Stimulated activated naive CD8-positive, alpha-beta T cell treated with anti-CD3 and anti-CD28 coated beads, Interleukin-15, amount 100 ng/mL, for 72 hours (primary cell): ENCODE measurements at regions not wholly inside any gene's neighbourhood (a gene's known extent, or its start where the extent isn't known, plus 50 kb on each side); places are given as distances from the start of the nearest gene placed in this dataset.

Experiments
- ATAC-seq: fragments of 150-1000 bp; cut with Tn5 transposase; 2 replicates; pipeline ENCODE4 v1.10.0; 2021; ENCODE audit warnings: mild to moderate bottlenecking, moderate library complexity
- DNase-seq, 2 donors: peaks; one replicate each; pipeline ENCODE4 v3.0.0; 2021 to 2022
- H3K27ac Mint-ChIP-seq, 2 donors: one replicate each; pipeline ENCODE4 v1.8.0; 2022; ENCODE audit warnings: mild to moderate bottlenecking in 2 of 2, mixed read lengths in 2 of 2, moderate library complexity in 2 of 2
- H3K27me3 Mint-ChIP-seq: one replicate; pipeline ENCODE4 v1.8.0; 2022; ENCODE audit warnings: mixed read lengths
- H3K4me1 Mint-ChIP-seq: one replicate; pipeline ENCODE4 v1.8.0; 2022; ENCODE audit warnings: mild to moderate bottlenecking, mixed read lengths
- H3K4me3 Mint-ChIP-seq, 2 donors: one replicate each; pipeline ENCODE4 v1.8.0; 2022; ENCODE audit warnings: mild to moderate bottlenecking in 2 of 2, mixed read lengths in 2 of 2, moderate library complexity in 1 of 2
- H3K9me3 Mint-ChIP-seq, 2 donors: one replicate each; pipeline ENCODE4 v1.8.0; 2022; ENCODE audit warnings: mixed read lengths in 2 of 2

DNA sequence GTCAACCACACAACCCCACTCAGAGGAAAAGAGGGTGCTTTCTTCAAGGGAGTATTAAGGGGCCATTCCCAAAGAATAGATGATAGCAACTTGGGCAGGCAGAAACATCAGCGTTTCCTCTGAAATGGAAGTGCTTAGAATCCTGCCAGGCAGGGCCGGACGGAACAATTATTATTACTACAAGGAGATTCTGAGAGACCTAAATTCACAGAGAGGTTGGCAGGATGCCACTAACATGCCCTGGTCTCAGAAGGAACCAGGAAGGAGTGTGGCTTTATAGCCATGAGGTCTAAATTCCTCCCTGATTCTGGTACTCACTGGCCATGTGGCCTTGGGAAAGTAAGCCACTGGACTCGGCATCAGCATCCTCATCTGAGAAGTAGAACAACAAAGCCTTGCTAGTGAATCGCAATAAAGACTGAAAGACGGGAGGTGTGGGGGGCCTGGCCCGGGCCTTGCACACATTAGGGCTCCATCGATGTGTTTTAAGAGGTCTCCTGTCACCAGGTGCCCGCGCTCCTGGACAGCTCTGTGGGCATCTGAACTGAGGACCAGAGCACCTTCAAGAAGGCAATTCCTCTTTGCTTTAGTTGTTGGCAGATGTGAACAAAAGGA lies 131.5 kb downstream of the OAT start:
- H3K4me3 Mint-ChIP-seq: no peak overlapping the region
- H3K9me3 Mint-ChIP-seq: no peaks in the 10 kb centered on the region
- no peaks in the 10 kb centered on the region for H3K27me3 Mint-ChIP-seq
- ATAC-seq (no peak), DNase-seq (no peak)
- peaks cover 20% of the 10 kb centered on the region for H3K4me1 Mint-ChIP-seq
- H3K27ac Mint-ChIP-seq: no peak overlapping the region

DNA sequence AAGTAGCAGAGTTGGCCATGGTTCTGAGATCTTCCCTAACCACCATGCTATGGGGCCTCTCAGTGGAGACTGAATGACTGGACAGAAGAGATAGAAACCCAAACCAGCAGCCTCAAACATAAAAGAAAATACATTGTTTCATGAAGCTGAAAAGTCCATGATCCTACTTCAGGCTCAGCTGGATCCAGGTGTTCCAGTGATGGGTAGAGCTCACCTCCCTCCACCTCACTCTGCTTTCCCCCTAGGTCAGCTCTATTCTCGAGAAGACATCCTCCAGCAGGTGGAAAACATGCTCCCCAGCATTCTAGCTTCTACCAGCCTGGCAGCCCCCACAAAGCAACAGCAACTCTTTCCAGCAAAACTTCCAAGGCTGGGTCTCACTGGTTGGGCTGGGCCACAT lies 132.1 kb downstream of the OAT start:
- no peaks in the 10 kb centered on the region for H3K9me3 Mint-ChIP-seq
- DNase-seq (no peak), ATAC-seq (no peak)
- no peaks in the 10 kb centered on the region for H3K27me3 Mint-ChIP-seq
- H3K27ac Mint-ChIP-seq: no peak overlapping the region
- peaks cover 20% of the 10 kb centered on the region for H3K4me1 Mint-ChIP-seq
- no peak overlapping the region for H3K4me3 Mint-ChIP-seq

DNA sequence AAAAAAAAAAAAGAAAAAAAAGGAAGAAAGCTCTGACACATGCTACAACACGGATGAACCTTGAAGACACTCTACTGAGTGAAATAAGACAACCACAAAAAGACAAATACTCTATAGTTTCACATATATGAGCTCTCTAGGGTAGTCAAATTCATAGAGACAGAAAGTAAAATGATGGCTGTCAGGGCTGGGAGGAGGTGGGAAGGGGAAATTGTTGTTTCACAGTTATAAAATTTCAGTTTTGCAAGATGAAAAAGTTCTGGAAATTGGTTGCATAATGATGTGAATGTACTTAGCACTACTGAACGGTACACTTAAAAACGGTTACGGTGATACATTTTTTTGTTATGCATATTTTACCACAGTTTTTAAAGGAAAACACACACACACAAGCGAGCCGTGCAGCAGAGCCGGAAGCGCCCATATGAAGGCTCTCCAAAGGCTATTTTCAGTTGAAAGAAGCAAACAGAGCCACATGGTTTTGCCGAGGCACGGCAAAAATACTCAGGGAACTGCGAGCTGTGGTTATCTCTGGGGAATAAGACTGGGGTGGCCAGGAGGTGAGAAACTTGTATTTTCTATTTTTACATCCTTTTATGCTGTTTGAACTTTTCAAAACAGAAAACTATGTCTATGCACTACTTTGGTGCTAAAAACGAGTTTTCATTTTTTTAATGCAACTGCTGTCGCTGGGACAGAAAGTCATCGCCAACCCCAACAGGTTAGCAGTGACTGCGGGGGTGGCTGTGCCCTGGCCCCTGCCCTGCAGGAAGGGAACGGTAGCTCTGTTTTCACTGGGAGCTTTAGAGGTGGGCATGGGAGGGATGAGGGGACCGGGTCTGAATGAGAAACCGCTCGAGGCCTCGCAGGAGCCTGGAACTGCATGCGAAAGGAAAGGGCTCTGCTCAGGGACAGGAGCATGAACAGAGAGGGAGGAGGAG lies 132.9 kb downstream of the OAT start:
- H3K4me3 Mint-ChIP-seq: no peak overlapping the region
- no peak for ATAC-seq

DNA sequence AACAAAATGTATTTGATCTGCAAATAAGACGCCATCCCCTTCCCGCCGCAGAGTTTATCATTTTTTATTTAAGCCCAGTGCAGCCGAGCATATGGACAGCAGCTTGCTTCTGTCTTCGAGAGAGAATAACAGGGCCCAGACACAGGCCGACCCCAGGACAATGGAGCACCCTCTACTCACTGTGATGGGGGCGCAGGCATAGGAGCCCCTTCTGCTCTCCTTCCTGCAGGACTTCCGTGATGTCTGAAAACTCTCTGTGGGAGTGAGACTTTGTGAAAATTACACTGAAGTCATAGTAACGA lies 134.8 kb downstream of the OAT start:
- DNase-seq (no peak), ATAC-seq (no peak)
- H3K9me3 Mint-ChIP-seq: no peaks in the 10 kb centered on the region
- no peaks in the 10 kb centered on the region for H3K4me1 Mint-ChIP-seq
- no peak overlapping the region for H3K4me3 Mint-ChIP-seq
- no peak overlapping the region for H3K27ac Mint-ChIP-seq
- no peaks in the 10 kb centered on the region for H3K27me3 Mint-ChIP-seq

More for the DNA sequence above, 132.9 kb downstream of the OAT start:
- H3K4me1 Mint-ChIP-seq: peaks cover 14% of the 10 kb centered on the region
- H3K27me3 Mint-ChIP-seq: no peaks in the 10 kb centered on the region
- DNase-seq: no peak
- no peaks in the 10 kb centered on the region for H3K9me3 Mint-ChIP-seq
- H3K27ac Mint-ChIP-seq: peak overlapping the region in 1 of 2 donors; percentile 15

DNA sequence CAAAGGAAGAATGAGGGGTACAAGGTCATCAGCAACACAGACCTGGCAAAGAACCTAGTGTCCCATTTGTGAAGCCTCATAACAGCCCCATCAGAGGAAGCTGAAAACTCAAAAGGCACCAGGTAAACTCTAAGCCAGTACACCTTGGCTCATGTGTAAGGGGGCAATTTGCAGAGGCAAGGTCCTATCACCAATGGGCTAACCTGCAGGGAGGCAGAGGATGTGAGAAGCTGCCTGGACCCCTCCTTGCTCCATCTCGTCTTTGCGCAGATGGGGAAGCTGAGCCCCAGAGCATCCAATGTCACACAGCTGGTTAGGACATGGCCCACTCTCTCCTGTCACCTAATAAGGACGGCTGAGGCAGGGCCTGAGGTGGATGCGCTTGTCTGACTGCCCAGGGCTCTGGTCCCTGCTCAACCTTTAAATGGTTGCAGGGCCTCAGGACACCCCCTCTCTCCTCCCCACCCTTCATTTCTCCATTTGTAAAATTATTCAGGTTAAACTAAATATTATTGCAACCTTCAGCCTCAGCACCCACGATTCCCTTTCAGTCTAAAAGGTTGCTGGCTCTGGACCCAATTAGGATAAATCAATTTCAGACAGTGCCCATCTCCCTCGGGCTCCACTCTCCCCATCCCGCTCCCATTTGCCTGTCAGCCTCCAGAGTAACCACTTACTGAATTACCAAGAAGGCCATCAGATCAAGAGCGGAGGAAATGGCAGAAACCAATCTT lies 135.3 kb downstream of the OAT start:
- H3K27me3 Mint-ChIP-seq: no peaks in the 10 kb centered on the region
- H3K4me3 Mint-ChIP-seq: no peak overlapping the region
- DNase-seq (no peak), ATAC-seq (no peak)
- no peaks in the 10 kb centered on the region for H3K9me3 Mint-ChIP-seq
- no peak overlapping the region for H3K27ac Mint-ChIP-seq
- no peaks in the 10 kb centered on the region for H3K4me1 Mint-ChIP-seq

DNA sequence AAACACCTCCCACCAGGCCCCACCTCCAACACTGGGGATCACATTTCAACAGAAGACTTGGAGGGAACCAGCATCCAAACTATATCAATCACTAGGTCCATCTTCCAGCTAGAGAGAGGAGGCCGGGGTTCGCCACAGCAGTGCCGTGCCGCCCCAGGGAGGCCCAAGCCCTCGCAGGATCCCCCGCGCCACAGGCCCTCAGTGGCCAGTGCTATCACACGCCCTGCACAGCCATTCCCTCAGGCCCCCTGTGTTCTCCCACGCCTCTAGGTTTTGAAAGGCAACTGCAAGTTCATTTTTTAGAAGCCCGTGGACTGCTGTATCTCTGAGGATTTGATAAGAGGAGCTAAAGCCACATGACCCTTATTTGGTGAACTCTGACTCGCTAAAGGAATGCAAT lies 136.4 kb downstream of the OAT start:
- Mint-ChIP-seq H3K4me3 (no peak overlapping the region), H3K9me3 (no peaks in the 10 kb centered on the region), H3K4me1 (no peaks in the 10 kb centered on the region), H3K27ac (no peak overlapping the region), H3K27me3 (no peaks in the 10 kb centered on the region)
- DNase-seq: no peak
- no peak for ATAC-seq

DNA sequence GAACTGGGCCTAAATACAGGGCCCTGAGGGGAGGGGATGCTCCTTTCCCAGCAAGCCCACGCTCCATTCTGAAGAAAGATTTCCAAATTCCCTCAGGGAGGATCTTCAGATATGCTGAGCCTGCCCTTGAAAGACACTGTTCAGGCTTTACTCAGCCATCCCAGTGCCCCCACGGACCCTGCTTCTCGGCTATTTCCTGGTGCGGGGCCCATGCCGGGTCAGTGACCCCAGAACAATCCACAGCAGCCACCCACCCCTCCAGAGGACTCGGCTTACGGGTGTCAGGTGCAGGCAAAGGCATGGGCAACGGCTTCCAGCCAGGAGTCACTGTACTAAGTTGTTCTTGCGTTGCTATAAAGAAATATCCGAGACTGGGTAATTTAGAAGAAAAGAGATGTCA lies 137.1 kb downstream of the OAT start:
- no peak overlapping the region for H3K4me3 Mint-ChIP-seq
- no peak overlapping the region for H3K27ac Mint-ChIP-seq
- no peaks in the 10 kb centered on the region for H3K4me1 Mint-ChIP-seq
- ATAC-seq (no peak), DNase-seq (no peak)
- no peaks in the 10 kb centered on the region for H3K27me3 Mint-ChIP-seq
- H3K9me3 Mint-ChIP-seq: no peaks in the 10 kb centered on the region

DNA sequence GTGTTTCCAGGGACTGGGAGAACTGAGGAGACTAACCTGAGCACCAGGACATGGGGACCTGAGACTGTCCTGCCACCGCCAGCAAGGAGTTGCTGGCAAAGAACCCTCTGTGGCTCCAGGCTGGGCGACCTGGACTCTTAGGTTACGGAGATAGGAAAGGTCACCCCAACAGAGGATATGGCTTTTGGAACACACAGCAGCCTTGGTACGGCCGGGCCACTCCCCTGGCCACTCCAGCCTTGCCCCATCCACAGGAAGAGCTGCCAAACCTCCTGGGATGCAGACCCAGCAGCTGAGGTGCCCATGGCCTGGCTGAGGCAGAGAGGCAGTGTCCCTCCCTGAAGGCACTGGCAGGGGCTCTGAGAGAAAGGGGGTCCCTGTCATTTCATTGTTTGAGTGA lies 137.8 kb downstream of the OAT start:
- ATAC-seq (no peak), DNase-seq (no peak)
- Mint-ChIP-seq H3K4me1 (no peaks in the 10 kb centered on the region), H3K27ac (no peak overlapping the region), H3K4me3 (no peak overlapping the region), H3K9me3 (no peaks in the 10 kb centered on the region), H3K27me3 (no peaks in the 10 kb centered on the region)

DNA sequence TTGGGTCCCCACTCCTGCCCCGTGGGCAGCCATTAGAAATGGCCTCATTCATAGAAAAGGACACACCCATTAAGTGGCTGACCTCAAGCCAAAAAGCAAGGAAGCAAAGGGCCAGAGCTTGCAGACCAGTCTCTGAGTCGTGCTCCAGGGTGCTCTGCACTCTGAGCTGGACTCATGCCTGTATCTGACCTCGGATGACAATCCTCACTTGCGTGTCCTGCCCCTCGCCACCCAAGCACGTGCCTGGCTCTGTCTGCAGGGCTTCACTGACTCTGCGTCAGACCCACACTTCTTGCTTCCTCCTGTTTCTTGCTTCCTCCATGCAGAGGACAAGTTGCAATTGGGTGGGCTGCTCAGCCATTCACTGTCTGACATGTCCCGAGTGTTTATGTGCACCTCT lies 138.8 kb downstream of the OAT start:
- Mint-ChIP-seq H3K27me3 (no peaks in the 10 kb centered on the region), H3K9me3 (no peaks in the 10 kb centered on the region), H3K27ac (no peak overlapping the region), H3K4me1 (no peaks in the 10 kb centered on the region), H3K4me3 (no peak overlapping the region)
- no peak for ATAC-seq
- DNase-seq: no peak

DNA sequence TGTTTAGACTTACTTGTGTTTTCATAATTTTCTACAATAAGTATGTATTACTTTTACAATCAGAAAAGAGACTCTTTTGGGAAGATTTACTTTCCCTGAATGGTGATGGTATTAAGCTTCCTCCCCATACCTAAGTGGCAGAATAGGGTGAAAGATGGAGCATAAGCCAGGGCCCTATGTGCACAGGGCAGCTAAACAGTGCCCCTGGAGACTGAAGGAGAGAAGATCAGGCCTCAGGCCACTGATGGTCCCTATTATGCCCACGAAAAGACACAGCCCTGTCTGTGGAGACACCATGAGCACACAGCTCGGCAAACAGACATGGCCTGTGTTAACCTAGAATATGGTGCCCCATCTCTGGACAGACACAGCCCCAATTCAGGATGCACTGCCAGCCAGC lies 139.4 kb downstream of the OAT start:
- Mint-ChIP-seq H3K9me3 (no peaks in the 10 kb centered on the region), H3K27me3 (no peaks in the 10 kb centered on the region), H3K4me1 (no peaks in the 10 kb centered on the region), H3K27ac (no peak overlapping the region), H3K4me3 (no peak overlapping the region)
- ATAC-seq (no peak), DNase-seq (no peak)

DNA sequence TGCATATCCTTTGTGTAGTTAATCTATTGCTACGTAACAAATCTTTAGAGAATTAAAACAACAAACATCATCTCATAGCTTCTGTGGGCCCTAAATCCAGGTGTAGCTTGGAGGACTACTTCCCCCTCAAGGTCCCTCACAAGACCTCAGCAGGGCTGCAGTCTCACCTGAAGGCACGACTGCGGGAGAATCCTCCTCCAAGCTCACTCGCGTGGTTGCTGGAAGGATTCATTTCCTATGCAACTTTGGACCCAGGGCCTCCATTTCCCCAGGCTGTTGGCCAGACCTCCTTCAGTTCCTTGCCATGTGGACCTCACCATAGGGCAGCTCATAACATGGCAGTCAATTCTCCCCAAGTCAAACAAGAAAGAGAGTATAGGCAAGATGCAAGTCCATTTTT lies 140.4 kb downstream of the OAT start:
- no peak for ATAC-seq

DNA sequence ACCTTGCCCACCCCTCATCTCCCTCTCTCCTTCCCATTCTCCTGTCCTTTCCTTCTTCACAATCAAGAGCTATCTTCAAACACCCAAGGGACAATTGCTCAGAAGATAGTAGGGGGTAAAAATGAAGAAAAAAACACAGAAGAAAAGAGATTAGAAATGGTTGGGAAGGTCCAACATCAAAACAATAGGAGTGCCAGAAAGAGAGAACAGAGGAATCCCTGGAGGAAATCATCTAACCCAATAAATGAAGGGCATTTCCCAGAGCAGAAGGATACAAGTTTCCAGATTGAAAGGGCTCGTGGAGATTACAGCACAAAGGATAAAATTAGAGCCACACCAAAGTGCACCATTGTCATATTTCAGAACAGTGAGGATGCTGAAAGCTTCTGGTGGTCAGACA lies 145.6 kb downstream of the OAT start:
- Mint-ChIP-seq H3K4me1 (no peaks in the 10 kb centered on the region), H3K27me3 (peaks cover 14% of the 10 kb centered on the region), H3K9me3 (peaks cover 20 to 29% of the 10 kb centered on the region in 2 donors), H3K4me3 (no peak overlapping the region), H3K27ac (no peak overlapping the region)
- DNase-seq (no peak), ATAC-seq (no peak)

More for the DNA sequence above, 140.4 kb downstream of the OAT start:
- H3K9me3 Mint-ChIP-seq: peaks cover under 1 to 2% of the 10 kb centered on the region in 2 donors
- H3K27ac Mint-ChIP-seq: no peak overlapping the region
- DNase-seq: no peak
- H3K27me3 Mint-ChIP-seq: no peaks in the 10 kb centered on the region
- H3K4me1 Mint-ChIP-seq: no peaks in the 10 kb centered on the region
- no peak overlapping the region for H3K4me3 Mint-ChIP-seq

DNA sequence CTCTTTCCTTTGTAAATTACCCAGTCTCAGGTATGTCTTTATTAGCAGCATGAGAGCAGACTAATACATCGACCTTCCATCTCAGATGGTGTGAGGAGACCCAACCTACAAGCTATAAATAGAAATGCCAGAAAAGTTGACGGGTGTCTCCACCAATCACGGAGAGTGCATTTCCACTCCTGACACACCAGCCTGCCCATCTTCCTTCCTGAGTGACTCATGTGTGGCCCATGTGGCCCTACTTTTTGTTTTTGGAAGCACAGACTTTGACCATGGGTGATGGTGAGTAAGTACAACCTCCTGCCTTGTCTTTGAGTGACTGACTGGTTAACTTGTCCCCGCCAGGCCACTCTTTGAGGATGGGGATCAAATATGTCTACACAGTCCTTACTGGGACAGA lies 147.0 kb downstream of the OAT start:
- H3K4me1 Mint-ChIP-seq: no peaks in the 10 kb centered on the region
- ATAC-seq (no peak), DNase-seq (no peak)
- peaks cover 20 to 29% of the 10 kb centered on the region in 2 donors for H3K9me3 Mint-ChIP-seq
- no peak overlapping the region for H3K4me3 Mint-ChIP-seq
- H3K27me3 Mint-ChIP-seq: peaks cover 14% of the 10 kb centered on the region
- peak overlapping the region in 1 of 2 donors; percentile 55 for H3K27ac Mint-ChIP-seq

DNA sequence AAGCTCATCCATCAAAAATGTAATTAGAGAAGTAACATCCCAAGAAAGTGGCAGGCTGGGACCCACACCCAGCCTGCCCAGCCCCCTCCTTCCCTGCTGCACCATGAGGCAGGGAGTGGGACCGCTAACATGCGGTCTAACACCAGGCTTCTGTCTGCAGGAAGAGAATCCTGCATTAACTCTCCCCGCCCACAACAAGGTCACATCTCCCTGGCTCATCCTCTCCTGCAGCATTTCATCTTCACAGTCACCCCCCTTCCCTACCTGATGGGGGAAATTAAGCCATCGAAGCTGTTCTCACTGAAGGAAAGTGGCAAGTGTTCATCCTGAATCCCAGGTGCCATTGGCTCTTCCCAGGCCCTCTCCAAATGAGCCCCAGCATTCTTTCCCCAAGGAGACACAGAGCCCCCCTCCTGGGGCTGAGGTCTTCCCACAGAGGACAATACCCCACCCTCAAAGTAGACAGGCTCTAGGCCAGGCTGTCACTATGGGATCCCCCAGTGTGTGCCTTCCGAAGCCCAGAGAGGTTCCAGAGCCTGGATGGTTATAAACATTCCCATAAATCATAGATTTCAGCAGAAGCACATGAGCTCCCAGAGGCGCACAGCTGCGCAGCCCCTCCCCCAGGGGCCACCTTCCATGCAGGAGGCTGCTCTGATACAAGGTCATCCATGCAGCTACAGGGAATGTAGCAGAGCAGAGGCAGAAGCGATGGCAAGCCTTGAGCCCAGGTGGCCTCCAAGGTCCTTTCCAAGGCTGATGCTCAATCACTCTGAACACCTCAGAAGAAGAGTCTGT lies 148.0 kb downstream of the OAT start:
- H3K4me1 Mint-ChIP-seq: no peaks in the 10 kb centered on the region
- H3K4me3 Mint-ChIP-seq: no peak overlapping the region
- DNase-seq: no peak
- peaks cover 14% of the 10 kb centered on the region for H3K27me3 Mint-ChIP-seq
- ATAC-seq: no peak
- peaks cover 20 to 29% of the 10 kb centered on the region in 2 donors for H3K9me3 Mint-ChIP-seq
- H3K27ac Mint-ChIP-seq: peak overlapping the region in 1 of 2 donors; percentile 23

DNA sequence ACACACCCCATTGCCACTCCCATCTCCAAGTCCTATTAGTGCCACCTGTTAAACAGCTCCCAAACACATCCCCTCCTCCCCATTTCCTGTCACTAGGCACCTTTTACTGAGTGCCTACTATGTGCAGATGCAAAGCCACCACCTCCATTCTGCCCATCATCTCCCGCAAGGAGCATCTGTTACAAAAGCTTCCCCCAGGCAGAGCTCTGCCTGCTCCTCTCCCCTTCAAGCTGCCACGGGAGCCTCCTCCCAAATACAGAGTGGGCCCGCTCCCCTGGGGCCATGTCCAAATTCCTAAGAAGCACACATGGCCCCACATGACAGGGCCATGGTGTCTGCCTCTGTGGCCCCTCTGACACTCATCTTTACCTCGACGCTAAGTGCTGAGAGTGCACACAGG lies 149.7 kb downstream of the OAT start:
- no peak for ATAC-seq

More for the DNA sequence above, 149.7 kb downstream of the OAT start:
- no peak overlapping the region for H3K27ac Mint-ChIP-seq
- H3K4me3 Mint-ChIP-seq: no peak overlapping the region
- DNase-seq: no peak
- peaks cover 14% of the 10 kb centered on the region for H3K27me3 Mint-ChIP-seq
- no peaks in the 10 kb centered on the region for H3K4me1 Mint-ChIP-seq
- peaks cover 20 to 29% of the 10 kb centered on the region in 2 donors for H3K9me3 Mint-ChIP-seq
